KBM-7 (cell line): ENCODE measurements at regions not wholly inside any gene's neighbourhood (a gene's known extent, or its start where the extent isn't known, plus 50 kb on each side); places are given as distances from the start of the nearest gene placed in this dataset.
"Not testable (repeated sequence)": the region's sequence is repeated elsewhere in the genome, so short reads cannot be mapped to it uniquely, and the experiment has no call there.

Source experiments
- DNase-seq: peaks from one replicate; pipeline ENCODE4 v3.0.0-alpha.2; 2015
- in situ Hi-C: fragments of 300-500 bp; cut with MboI; formaldehyde crosslinking; loops from 2 replicates; pipeline ENCODE4 v1.14.3; 2020; ENCODE audit warnings: low sequenced_read_pairs, low pct_unique_long_range_greater_than_20kb, mixed read lengths

GRCh38 chr10:130339091-130339490 lies 202.9 kb downstream of the GLRX3 start:
- no peak for DNase-seq
- in situ Hi-C loops, result no loop called here

- in situ Hi-C loops, result no loop called here
- DNase-seq, result no peak
These were observed 203.7 kb downstream of the GLRX3 start for GRCh38 chr10:130339911-130340310.

- no peak for DNase-seq
- in situ Hi-C loops, result no loop called here
These were observed 204.6 kb downstream of the GLRX3 start for GRCh38 chr10:130340816-130341215.

GRCh38 chr10:130341356-130341755 lies 205.2 kb downstream of the GLRX3 start:
- no peak for DNase-seq
- in situ Hi-C loops, result no loop called here

GRCh38 chr10:130345728-130346127 lies 209.5 kb downstream of the GLRX3 start:
- DNase-seq, result no peak

GRCh38 chr10:130350996-130351395 lies 214.8 kb downstream of the GLRX3 start:
- in situ Hi-C loops, result no loop called here
- no peak for DNase-seq

More at GRCh38 chr10:130345728-130346127, 209.5 kb downstream of the GLRX3 start:
- in situ Hi-C loops, result no loop called here

GRCh38 chr10:130351466-130352290 lies 215.5 kb downstream of the GLRX3 start:
- no peak for DNase-seq
- in situ Hi-C loops, result no loop called here

GRCh38 chr10:130352291-130352645 lies 216.1 kb downstream of the GLRX3 start:
- no peak for DNase-seq
- in situ Hi-C loops, result no loop called here

- no peak for DNase-seq
- in situ Hi-C loops, result no loop called here
These were observed 217.9 kb downstream of the GLRX3 start for GRCh38 chr10:130353928-130354572.

- DNase-seq, result no peak
- in situ Hi-C loops, result no loop called here
These were observed 218.4 kb downstream of the GLRX3 start for GRCh38 chr10:130354573-130354954.

GRCh38 chr10:130354976-130355795 lies 219.0 kb downstream of the GLRX3 start:
- DNase-seq, result no peak
- in situ Hi-C loops, result no loop called here

GRCh38 chr10:130356429-130356828 lies 220.2 kb downstream of the GLRX3 start:
- DNase-seq, in situ Hi-C loops: not testable (repeated sequence)

- in situ Hi-C loops, result no loop called here
- DNase-seq, result no peak
These were observed 221.0 kb downstream of the GLRX3 start for GRCh38 chr10:130357226-130357625.

GRCh38 chr10:130357951-130358350 lies 221.8 kb downstream of the GLRX3 start:
- no peak for DNase-seq
- in situ Hi-C loops, result no loop called here

- in situ Hi-C loops, result no loop called here
- no peak for DNase-seq
These were observed 222.9 kb downstream of the GLRX3 start for GRCh38 chr10:130358981-130359650.

GRCh38 chr10:130359711-130360110 lies 223.5 kb downstream of the GLRX3 start:
- in situ Hi-C loops, result no loop called here
- DNase-seq, result no peak

- no peak for DNase-seq
- in situ Hi-C loops, result no loop called here
These were observed 224.7 kb downstream of the GLRX3 start for GRCh38 chr10:130360826-130361311.

- in situ Hi-C loops, result no loop called here
These were observed 225.3 kb downstream of the GLRX3 start for GRCh38 chr10:130361351-130362105.

More at GRCh38 chr10:130361351-130362105, 225.3 kb downstream of the GLRX3 start:
- no peak for DNase-seq
